Peyer's patch (tissue), 4 donors: ENCODE measurements at regions not wholly inside any gene's neighbourhood (a gene's known extent, or its start where the extent isn't known, plus 50 kb on each side); places are given as distances from the start of the nearest gene placed in this dataset.

ENCODE experiments used
- POLR2A ChIP-seq, 2 donors: fragments of 450-650 bp; IDR thresholded peaks; one replicate each; pipeline ENCODE4 v1.5.1; 2017; ENCODE audit warnings: antibody characterized with exemption in 2 of 2, mild to moderate bottlenecking in 2 of 2, moderate library complexity in 2 of 2
- TF ChIP-seq, protein P1 (sequence below), 6 experiments: fragments of 450-650 bp in 4 of 6; fragments of 200-600 bp in 2 of 6; sonication (generic) in 1 of 6; IDR thresholded peaks; one replicate each; pipeline ENCODE4 v1.5.1; 2017 to 2019; ENCODE audit warnings: antibody characterized with exemption in 6 of 6, mild to moderate bottlenecking in 3 of 6, moderate library complexity in 1 of 6

DNA sequence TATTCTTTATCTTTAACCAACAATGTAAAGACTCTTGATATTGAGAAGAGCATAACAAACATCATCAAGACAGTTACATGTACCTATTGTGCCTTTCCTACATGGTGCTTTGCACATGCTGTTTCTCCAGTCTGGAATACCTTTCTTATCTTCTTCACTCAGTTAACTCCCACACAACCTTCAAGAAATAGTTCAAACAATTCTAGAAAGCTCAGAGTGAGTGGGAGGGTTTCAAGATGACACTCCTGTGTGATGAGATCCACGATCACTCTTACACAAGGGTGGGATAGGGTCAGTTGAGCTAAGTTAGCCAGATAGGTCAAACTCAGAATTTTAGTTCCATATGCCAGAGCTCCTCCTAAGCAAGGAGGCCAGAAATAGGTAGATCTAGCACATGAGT lies 915.5 kb downstream of the NR2F1-AS1 start:
- TF ChIP-seq, protein P1, sequence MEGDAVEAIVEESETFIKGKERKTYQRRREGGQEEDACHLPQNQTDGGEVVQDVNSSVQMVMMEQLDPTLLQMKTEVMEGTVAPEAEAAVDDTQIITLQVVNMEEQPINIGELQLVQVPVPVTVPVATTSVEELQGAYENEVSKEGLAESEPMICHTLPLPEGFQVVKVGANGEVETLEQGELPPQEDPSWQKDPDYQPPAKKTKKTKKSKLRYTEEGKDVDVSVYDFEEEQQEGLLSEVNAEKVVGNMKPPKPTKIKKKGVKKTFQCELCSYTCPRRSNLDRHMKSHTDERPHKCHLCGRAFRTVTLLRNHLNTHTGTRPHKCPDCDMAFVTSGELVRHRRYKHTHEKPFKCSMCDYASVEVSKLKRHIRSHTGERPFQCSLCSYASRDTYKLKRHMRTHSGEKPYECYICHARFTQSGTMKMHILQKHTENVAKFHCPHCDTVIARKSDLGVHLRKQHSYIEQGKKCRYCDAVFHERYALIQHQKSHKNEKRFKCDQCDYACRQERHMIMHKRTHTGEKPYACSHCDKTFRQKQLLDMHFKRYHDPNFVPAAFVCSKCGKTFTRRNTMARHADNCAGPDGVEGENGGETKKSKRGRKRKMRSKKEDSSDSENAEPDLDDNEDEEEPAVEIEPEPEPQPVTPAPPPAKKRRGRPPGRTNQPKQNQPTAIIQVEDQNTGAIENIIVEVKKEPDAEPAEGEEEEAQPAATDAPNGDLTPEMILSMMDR (IDR thresholded peaks at IDR 0.05) = no peak
- TF ChIP-seq POLR2A (IDR thresholded peaks at IDR 0.05) = no peak
